HG03558 (cell line): ENCODE measurements at regions not wholly inside any gene's neighbourhood (a gene's known extent, or its start where the extent isn't known, plus 50 kb on each side); places are given as distances from the start of the nearest gene placed in this dataset.
"Not testable (repeated sequence)": the region's sequence is repeated elsewhere in the genome, so short reads cannot be mapped to it uniquely, and the experiment has no call there.

Source experiments
- ATAC-seq: cut with Tn5 transposase; IDR thresholded peaks from one replicate; pipeline ENCODE4 v1.9.1; 2021; ENCODE audit warnings: moderate number of reproducible peaks; ENCODE audit not compliant: unreplicated experiment; ENCODE audit errors: extremely low read depth

DNA sequence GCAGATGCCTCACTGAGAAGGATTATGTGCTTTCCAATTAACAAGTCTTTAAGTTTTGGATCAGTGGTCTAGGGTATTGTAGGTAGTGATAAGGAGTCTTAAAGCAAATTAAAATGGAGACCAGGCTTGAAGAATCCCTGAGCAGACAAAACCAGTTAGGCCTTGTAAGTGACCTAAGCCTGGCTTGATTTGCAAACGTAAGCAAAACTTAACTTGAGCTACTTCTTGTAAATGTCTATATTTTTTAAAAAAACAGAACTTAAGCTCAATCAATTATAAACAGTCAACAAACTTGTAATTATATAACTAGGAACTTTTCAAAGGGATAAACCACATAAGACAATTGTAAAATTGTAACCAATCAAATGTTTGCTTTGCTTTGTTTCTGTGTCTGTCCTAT, 72.7 kb upstream of the NALF2 start:
- ATAC-seq = no peak

DNA sequence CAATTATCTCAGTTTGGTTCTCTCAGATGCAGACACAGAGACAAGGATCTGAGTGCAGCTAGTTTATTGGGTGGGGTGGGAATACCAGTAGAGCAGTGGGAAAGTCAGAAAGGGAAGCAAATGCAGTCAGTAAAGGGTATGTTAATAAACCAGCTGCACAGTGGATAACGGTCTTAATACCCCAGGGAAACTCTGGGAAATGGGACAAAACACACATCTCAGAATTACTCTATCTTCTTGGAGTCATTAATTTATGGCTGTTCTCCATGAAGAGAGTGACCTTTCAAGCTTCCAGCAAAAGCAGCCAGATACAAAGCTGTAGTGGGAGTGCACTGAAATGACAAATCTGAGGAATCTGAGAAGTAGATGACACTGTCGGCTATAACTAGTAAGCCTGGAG, 73.3 kb upstream of the NALF2 start:
- ATAC-seq = no peak

DNA sequence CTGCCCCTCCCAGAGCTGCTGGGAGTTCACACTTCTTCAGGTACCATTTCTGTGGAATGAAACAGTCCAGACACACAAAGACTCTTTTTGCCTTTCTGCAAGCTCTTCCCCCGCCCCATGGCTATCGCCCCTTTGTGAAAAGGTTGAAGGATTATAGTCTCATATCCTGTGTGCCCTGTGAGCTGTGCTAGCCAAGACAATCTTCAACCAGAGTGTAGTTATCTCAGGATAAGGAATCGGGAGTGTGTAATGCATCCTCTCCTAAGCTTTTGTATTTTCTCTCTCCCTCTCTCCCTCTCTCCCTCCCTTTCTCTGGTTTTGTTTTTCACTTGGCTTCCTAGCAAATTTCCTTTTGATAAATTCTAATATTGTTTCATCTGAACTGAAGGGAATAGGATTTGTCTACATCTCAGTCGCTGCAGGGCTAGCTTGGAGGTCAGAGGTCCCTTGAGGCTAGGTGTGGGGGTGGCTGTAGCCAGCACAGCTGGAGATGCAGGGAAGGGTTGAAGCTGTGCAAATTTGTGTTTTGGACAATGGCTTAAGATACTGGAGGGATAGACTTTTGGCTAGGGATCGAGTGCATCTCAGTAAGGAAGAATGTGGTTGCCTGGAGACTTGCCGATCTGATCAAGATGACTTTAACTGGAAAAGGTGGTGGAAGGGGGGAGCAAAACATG, 74.6 kb upstream of the NALF2 start:
- no peak for ATAC-seq

DNA sequence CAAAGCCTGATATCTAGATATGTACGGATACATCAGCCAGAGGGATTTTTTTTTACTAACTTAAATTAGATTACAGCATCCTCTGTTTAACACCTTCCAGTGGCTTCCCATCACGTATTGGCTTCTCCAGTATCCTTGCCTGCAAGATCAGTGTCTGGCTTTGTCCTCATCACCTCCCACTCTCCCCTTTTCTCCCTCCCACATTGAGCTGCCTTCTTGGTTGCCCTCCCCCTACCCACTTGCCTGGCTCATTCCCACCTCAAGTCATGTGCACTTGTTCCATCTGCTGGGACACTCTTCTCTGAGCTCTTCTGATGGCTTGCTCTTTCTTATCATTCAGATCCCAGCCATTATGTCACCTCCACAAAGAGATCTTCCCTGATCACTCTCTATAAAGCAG, 75.9 kb upstream of the NALF2 start:
- no peak for ATAC-seq

DNA sequence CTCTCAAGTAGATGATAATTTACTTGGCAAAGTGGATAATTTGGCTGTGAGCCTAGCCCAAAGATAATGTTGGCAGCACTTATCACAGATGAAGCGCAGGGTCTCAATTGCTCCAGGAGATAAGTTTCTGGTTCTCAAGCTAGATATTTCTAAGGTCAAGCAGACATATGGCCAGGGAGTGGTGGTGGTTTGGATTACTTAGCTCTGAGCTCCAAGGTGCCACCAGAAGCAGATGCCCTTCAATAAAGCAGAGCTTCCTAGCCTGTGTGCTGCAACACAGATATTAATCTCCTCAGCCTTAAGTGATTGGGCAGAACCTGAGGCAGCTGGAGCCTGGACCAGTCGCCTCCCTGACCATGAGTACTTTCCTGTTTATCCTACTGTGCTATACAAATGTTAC, 79.2 kb upstream of the NALF2 start:
- no peak for ATAC-seq

DNA sequence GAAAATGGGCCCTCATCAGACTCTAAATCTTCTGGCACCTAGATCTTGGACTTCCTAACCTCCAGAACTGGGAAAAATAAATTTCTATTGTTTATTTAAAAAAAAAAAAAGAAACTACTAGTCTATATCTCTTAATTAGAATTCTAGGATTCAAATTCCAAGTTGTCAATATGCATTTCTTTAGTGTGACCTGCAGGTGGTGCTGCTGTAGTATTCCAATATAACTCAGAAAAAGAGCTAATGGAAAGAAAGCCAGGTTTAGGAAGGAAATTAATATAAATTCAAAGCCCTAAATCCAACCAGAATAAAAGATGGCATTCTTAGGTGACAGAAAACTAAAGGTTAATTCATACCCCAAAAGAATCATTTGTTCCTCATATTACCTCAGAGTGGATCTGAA, 80.0 kb upstream of the NALF2 start:
- ATAC-seq = no peak

DNA sequence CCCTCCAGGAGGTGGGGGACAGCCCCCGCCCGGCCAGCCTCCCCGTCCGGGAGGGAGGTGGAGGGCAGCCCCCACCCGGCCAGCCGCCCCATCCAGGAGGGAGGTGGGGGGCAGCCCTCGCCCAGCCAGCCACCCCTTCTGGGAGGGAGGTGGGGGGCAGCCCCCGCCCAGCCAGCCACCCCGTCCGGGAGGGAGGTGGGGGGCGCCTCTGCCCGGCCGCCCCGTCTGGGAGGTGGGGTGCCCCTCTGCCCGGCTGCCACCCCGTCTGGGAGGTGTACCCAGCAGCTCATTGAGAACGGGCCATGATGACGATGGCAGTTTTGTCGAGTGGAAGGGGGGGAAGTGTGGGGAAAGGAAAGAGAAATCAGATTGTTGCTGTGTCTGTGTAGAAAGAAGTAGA, 81.9 kb upstream of the NALF2 start:
- ATAC-seq = not testable (repeated sequence)

DNA sequence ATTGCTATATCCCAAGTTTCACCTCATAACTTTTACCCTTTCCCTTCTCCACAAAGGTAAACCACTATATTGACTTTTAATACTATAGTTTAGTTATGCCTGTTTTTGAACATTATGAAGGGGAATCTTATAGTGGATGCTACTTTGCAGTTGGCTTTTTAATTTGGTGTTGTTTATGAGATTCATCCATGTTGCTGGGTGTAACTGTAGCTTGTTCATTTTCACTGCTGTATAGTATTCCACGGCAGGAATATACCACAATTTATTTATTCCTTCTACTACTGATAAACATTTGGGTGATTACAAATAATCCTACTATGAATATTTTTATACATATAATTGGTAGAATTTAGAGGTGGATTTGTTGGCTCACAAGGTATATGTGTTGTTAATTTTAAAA, 88.4 kb upstream of the NALF2 start:
- ATAC-seq = no peak

DNA sequence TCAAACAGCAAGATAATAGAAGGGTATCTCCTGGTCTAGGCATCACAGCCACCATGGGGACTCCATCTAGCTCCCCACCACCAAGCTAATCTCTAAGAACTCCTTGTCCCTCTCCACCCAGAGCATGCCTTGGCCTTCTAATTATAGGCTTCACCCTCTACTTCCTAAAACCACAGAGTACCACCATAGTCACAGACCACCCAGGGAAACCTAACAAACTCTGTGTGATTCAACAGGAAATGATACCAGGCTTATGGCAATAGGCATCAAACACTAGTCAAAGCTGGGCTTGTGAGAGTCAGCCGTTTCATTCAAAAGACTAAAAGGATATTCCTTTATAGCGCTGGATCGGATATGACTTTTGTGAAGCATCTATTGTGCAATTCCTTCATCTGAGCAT, 91.5 kb upstream of the NALF2 start:
- no peak for ATAC-seq

DNA sequence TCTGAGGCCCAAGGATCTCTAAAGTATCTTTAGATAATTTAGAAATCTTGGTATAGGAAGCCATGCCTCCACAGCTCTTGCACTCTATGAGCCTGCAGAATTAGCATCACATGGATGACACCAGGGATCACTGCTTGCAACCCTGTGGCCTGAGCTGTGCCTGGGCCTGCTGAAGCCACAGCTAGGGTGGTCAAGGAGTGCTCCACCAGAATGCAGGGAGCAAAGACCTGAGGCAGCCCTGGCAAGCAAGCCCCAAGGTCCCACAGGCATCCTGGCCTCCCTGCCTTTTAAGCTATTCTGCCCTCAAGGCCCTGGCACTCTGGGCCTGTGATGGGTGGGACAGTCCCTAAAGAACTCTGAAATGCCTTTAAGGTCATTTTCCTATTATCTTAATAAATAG, 105.2 kb upstream of the NALF2 start:
- ATAC-seq = no peak

DNA sequence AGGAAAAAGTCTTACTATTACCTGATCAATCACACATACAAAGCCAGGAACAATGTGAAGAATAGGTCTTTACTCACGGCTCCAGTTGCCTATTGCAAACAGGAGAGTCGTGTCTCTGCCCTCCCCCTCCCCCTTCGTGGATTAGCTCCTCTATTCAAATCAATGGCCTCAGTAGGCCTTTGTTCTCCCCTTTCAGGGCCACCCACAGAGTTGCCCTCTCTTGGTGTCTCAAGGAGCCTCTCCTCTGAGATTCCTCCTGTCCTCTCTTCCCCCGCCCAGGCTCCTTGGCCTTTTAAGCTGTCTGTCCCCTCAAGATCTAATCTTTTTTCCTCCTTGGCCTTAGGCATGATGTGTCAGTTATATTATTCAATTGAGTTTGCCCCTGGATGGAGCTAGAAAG, 107.2 kb upstream of the NALF2 start:
- no peak for ATAC-seq

DNA sequence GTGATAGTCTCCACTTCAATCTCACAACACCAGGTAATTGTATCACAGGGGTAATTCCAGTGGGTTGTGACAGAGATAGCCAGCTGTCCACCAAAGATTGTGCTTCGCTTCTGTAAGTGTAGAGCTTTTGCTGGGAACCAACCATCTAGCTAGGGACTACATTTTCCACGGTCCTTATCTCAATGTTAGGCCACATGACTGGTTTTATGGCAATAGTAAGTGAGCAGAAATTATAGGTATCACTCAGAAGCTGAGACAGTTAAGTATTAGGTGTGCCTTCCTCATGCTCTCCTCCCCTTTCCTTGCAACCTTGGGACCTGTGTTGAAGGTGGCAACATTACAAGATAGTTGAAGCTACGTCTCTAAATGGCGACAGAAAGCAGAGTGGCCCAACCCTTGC, 108.8 kb upstream of the NALF2 start:
- ATAC-seq = no peak

DNA sequence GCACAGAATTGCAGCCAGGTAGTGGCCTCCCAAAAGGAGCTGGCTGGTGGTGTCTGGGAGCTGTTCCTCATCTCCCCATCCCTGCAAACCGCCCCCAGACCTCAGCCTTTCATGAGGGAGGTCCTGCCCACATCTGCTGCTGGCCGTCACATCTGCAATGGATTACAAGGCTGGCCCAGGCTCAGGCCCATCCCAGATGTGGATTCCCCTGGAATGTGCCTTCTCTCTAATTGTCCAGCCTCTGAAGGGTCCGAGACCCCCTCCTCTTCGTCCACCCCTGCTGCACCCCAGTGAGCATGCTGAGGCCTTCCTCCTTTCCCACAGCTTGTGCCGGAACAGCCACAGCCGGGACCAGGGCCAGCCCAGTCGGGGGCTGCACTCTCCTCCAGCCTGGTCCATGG, 115.0 kb upstream of the NALF2 start:
- no peak for ATAC-seq

DNA sequence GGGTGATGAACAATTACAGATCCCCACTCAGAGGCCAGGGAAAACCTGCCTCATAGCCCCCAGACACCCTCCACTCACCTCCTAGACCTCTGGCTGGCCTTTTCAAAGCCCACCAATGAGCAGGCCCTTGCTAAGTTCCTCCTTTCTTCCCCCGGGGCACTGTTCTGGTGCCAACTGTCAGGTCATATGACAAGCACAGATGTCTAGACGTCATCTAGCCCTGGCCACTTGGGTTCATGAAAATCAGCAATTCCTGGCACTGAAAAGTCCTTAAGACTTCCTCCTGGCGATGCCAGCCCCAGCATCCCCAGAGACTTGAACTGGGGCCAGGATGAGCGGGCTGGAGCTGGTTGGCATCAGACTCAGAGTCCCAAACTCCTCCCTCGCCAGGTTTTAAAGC, 115.6 kb upstream of the NALF2 start:
- no peak for ATAC-seq

DNA sequence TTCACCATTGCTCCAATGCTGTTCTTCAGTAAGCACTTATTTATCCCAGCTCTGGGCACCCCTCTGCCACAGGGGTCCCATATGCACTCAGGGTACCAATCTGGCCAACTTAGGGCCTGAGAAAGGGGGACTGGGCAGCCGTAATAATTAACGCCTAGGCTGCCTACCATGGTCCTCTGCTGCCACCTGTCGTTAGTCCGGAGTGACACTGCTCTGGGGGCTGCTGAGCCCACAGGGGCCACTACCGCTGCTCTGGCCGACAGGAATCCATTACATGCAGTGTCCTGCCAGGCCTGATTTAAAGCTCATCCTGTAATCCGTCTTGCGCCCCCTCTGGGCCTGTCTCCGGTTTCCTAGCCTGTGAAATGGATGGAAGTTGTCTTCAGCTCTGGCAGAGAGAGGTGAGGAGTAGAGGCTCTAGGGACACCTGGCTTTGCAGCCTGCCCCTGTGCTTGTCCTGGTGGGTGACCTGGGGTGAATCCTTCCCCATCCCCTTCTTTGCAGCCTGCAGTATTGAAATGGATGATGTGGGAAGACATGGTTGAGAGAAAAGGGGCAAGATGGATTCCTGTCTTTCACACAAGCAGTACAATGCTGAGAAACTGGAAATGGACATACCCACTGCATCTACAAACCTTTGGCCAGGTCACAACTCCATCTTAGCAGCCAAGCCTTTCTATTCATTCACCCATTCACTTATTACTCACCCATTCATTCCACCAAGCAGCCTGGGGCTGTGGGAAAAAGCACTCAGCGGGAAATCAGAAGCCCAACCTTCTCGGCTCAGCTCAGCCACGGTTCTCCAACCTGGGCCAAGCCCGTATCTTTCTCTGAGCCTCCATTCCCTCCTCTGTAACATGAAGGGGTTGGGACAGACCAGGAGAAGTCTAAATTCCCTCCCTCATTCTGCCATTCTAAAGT, 116.3 kb upstream of the NALF2 start:
- no peak for ATAC-seq

DNA sequence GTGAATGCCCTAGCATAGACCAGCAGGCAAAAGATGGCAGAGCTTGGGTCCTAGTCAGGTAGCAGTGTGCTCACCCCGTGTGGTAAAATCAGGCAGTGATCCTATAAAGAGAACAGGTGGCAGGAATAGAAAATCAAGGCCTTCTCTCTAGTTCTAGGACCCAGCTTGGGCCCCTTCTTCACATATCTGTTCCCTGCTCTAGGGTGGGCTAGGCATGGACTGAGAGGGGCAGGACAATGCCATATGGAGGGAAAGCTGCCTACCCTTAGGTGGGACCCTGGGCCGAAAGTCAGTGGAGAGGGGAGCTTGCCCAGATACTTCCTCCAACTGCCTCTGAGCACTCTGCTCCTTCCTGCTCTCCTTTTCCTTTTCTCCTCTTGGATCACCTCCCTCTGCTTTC, 117.4 kb upstream of the NALF2 start:
- no peak for ATAC-seq

DNA sequence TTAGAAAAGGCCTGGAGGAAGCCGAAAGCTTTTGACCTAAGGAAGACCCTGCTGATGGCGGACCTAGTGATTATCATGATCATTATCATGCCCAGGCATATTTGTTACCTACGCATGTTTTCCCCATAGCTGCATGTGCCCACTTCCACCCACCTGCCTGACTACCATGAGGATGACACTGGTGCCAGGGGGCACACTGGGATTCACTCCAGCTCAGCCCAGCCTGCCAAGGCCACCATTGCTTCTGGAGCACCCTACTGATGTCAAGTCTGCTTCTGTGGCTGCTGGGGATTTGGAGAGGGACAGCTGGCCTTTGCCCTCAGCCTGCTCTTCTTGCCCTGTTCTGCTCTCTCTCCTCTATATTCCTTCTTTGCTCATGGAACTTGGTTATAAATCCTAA, 124.7 kb upstream of the NALF2 start:
- no peak for ATAC-seq

DNA sequence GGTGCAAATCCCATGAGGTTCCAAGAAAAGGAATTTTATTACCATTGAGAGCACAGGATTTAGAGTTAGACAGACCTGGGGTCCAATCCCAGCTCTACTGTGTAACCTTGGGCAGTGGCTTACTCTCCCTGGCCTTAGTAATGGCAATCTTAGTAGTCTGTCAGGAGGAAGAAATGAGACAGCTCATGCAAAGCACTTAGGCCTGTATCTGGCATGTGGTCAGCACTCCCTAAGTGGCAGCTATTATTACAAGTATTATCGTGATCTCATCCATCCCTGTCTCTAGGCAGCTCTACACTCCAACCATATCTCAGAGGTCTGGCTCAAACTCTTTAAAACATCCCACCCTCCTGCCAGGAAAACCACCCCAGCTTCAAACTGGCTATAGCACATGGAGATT, 129.6 kb upstream of the NALF2 start:
- ATAC-seq = no peak

DNA sequence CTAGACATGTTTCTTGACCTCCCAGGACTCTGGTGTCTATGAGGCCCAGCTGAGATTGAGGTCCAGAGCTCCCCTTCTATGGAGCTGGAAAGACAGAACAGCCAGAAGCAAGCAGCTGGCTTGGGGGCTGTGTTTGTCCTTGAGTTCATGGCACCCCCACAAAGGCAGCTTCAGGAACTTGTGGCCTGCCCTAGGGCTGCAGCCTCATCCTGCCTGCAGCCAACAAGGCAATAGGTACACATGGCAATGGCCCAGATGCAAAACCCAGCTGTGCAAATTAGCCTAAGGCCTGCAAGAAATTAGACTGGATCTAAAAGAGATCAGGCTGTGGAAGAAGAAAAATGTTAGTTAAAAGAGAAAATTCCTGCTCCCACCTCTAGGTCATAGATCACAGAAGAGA, 131.7 kb upstream of the NALF2 start:
- no peak for ATAC-seq

DNA sequence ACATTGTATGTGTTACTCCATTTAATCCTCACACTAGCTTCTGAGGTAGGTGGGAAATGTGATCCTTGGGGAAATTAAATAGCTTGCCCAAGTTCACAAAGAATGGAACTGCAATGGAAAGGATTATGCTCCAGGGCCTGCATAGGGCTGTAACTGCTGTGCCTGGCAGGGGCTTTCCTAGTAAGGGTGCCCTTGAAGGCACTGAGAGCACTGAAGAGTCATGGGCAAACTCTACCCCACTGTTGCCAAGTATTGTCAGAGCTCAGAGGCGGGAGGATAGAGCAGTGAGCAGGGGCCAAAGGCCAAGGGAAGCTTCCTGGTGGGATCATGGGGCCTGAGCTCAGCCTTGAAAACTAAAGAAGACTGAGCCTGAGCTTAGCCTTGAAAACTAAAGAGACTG, 133.0 kb upstream of the NALF2 start:
- ATAC-seq = no peak

DNA sequence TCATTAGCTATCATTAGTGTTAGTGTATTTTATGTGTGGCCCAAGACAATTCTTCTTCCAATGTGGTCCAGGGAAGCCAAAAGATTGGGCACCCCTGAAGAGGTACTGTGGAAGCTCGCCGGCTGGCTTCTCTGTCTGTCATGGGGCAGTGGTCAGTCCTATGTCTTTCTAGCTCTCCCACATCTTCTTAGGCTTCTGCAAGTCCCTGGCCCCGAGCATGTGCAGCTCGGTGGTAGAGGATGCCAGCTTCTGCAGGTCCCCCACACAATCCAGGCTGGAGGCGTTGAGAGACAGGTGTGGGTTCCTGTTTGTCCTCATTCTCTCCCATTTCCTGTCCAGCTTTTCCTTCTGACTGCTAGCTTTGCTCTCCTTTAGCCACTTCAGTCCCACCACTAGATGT, 134.1 kb upstream of the NALF2 start:
- no peak for ATAC-seq

DNA sequence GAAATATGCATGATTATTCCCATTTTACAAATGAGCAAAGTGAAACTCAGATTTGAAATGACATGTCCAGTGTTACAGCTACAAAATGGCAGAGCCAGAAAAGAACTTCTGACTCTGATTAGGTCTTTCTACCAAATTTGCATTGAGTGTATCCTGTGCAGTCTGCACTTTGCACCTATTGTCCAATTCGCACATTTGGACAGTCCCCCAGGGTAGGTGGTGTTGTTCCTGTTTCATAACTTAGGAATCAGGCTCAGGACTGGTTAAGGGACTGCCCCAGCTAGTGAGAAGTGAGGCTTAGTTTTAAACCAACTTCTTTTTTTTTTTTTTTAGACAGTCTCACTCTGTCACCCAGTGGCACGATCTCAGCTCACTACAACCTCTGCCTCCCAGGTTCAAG, 137.9 kb upstream of the NALF2 start:
- ATAC-seq = no peak
